H1 (cell line): ENCODE measurements at regions not wholly inside any gene's neighbourhood (a gene's known extent, or its start where the extent isn't known, plus 50 kb on each side); places are given as distances from the start of the nearest gene placed in this dataset.

Source experiments
- CTCF ChIA-PET: fragments of 300-600 bp; sonication (Branson Sonifier 250); formaldehyde crosslinking; loops from one replicate; lab custom pipeline; 2021; ENCODE audit not compliant: partially characterized antibody; lab: Charles Lee
- POLR2A ChIA-PET: fragments of 300-600 bp; sonication (Branson Sonifier 250); formaldehyde crosslinking; loops from one replicate; lab custom pipeline; 2021; ENCODE audit warnings: inconsistent platforms; ENCODE audit not compliant: partially characterized antibody; lab: Charles Lee
- DNase-seq, 2 experiments: peaks; one replicate each; pipeline versions ENCODE4 v3.0.0 to v3.0.0-alpha.2; 2010 to 2022; ENCODE audit warnings: low spot score in 2 of 2, low read depth in 1 of 2, mixed read lengths in 1 of 2
- FAIRE-seq: peaks from 2 replicates; lab custom pipeline; 2011; peaks lifted over from hg19 to GRCh38; lab: Jason Lieb, UNC
- H2AFZ ChIP-seq: 2 replicates; pipeline ENCODE4 v1.8.1; 2012; ENCODE audit warnings: low read length, inconsistent platforms
- H2AK5ac ChIP-seq: 2 replicates; pipeline ENCODE4 v1.6.1; 2013; ENCODE audit warnings: low read depth, low read length
- H2BK120ac ChIP-seq: replicated peaks from 2 replicates; pipeline ENCODE3; 2013; ENCODE audit warnings: low read depth, low read length, inconsistent platforms
- H2BK12ac ChIP-seq: 2 replicates; pipeline ENCODE4 v1.6.1; 2013; ENCODE audit warnings: low read depth, low read length
- H2BK15ac ChIP-seq: 2 replicates; pipeline ENCODE4 v1.6.1; 2013; ENCODE audit warnings: low read length
- H2BK20ac ChIP-seq: 2 replicates; pipeline ENCODE4 v1.6.1; 2013; ENCODE audit warnings: low read length
- H2BK5ac ChIP-seq: 2 replicates; pipeline ENCODE4 v1.6.1; 2013; ENCODE audit warnings: low read depth, low read length
- H3K14ac ChIP-seq: 2 replicates; pipeline ENCODE4 v1.6.1; 2013; ENCODE audit warnings: inconsistent platforms; ENCODE audit not compliant: insufficient read length
- H3K18ac ChIP-seq: 2 replicates; pipeline ENCODE4 v1.6.1; 2013; ENCODE audit warnings: low read length; ENCODE audit errors: extremely low read depth
- H3K23ac ChIP-seq: 2 replicates; pipeline ENCODE4 v1.6.1; 2013; ENCODE audit warnings: inconsistent platforms; ENCODE audit not compliant: insufficient read length
- H3K23me2 ChIP-seq: 2 replicates; pipeline ENCODE4 v1.6.1; 2013; ENCODE audit warnings: low read depth, low read length
- H3K27ac ChIP-seq: 2 replicates; pipeline ENCODE4 v1.6.1; 2011; ENCODE audit warnings: low read depth, low read length, inconsistent platforms
- H3K27me3 ChIP-seq, 4 experiments: replicated peaks in 1 of 4; 1 replicate in 1 of 4; 2 replicates in 3 of 4; pipeline versions ENCODE4 v1.6.1 to v1.8.1; 2011 to 2013; ENCODE audit warnings: low read length in 3 of 4, mild to moderate bottlenecking in 3 of 4, inconsistent platforms in 2 of 4, mixed read lengths in 2 of 4, moderate library complexity in 1 of 4; ENCODE audit not compliant: control insufficient read depth in 3 of 4, insufficient read depth in 3 of 4; ENCODE audit errors: extremely low read depth in 1 of 4
- H3K36me3 ChIP-seq, 4 experiments: 2 replicates each; pipeline versions ENCODE4 v1.6.1 to v1.8.1; 2011 to 2013; ENCODE audit warnings: mild to moderate bottlenecking in 4 of 4, low read length in 3 of 4, moderate library complexity in 2 of 4, control low read depth in 1 of 4, inconsistent platforms in 1 of 4; ENCODE audit not compliant: insufficient read depth in 4 of 4, control insufficient read depth in 2 of 4
- H3K4ac ChIP-seq: replicated peaks from 2 replicates; pipeline ENCODE3; 2013; ENCODE audit warnings: low read length, low read depth, mixed read lengths, inconsistent platforms; ENCODE audit not compliant: insufficient read length
- H3K4me1 ChIP-seq, 4 experiments: replicated peaks in 1 of 4; 1 replicate in 1 of 4; 2 replicates in 3 of 4; pipeline versions ENCODE4 v1.6.1 to v1.8.1; 2011 to 2013; ENCODE audit warnings: low read length in 3 of 4, inconsistent platforms in 2 of 4, mixed read lengths in 1 of 4; ENCODE audit not compliant: insufficient read depth in 4 of 4, control insufficient read depth in 3 of 4
- H3K4me2 ChIP-seq, 2 experiments: 2 replicates each; pipeline versions ENCODE4 v1.6.1 to v1.8.1; 2011 to 2013; ENCODE audit warnings: low read depth in 2 of 2, low read length in 2 of 2, control low read depth in 1 of 2, inconsistent platforms in 1 of 2, mild to moderate bottlenecking in 1 of 2; ENCODE audit not compliant: insufficient read depth in 1 of 2
- H3K4me3 ChIP-seq, 4 experiments: fragments of 200-600, 300-600 bp in 1 of 4; sonication (generic), shearing (Covaris generic), sonication (Bioruptor Twin) in 1 of 4; 2 replicates each; pipeline versions ENCODE4 v1.5.1 to v1.8.1; 2011 to 2016; ENCODE audit warnings: low read length in 4 of 4, low read depth in 3 of 4, control low read depth in 2 of 4, inconsistent platforms in 2 of 4, mild to moderate bottlenecking in 2 of 4, mixed read lengths in 1 of 4, moderate library complexity in 1 of 4; ENCODE audit not compliant: insufficient read depth in 2 of 4; ENCODE audit errors: extremely low read depth in 1 of 4
- H3K56ac ChIP-seq: replicated peaks from 2 replicates; pipeline ENCODE3; 2013; ENCODE audit warnings: low read depth, mild to moderate bottlenecking, mixed read lengths, low read length, inconsistent platforms; ENCODE audit not compliant: insufficient read length
- H3K79me1 ChIP-seq: 2 replicates; pipeline ENCODE4 v1.6.1; 2013; ENCODE audit warnings: low read depth, low read length, control low read depth
- H3K79me2 ChIP-seq, 2 experiments: 2 replicates each; pipeline versions ENCODE4 v1.6.1 to v1.8.1; 2012 to 2013; ENCODE audit warnings: low read length in 2 of 2, mild to moderate bottlenecking in 2 of 2, inconsistent platforms in 1 of 2; ENCODE audit not compliant: insufficient read depth in 2 of 2, control insufficient read depth in 1 of 2
- H3K9ac ChIP-seq, 4 experiments: replicated peaks in 1 of 4; 1 replicate in 1 of 4; 2 replicates in 3 of 4; pipeline versions ENCODE4 v1.6.1 to v1.8.1; 2011 to 2013; ENCODE audit warnings: low read depth in 3 of 4, low read length in 3 of 4, control low read depth in 2 of 4, mild to moderate bottlenecking in 2 of 4, moderate library complexity in 2 of 4, inconsistent platforms in 1 of 4; ENCODE audit errors: extremely low read depth in 1 of 4
- H3K9me3 ChIP-seq, 2 experiments: 2 replicates each; pipeline versions ENCODE4 v1.6.1 to v1.8.1; 2012 to 2013; ENCODE audit warnings: mild to moderate bottlenecking in 2 of 2, moderate library complexity in 2 of 2, control low read depth in 1 of 2, inconsistent platforms in 1 of 2, low read depth in 1 of 2, low read length in 1 of 2, mixed read lengths in 1 of 2; ENCODE audit not compliant: insufficient read depth in 2 of 2
- H4K20me1 ChIP-seq, 2 experiments: replicated peaks in 1 of 2; 2 replicates each; pipeline versions ENCODE3 to v1.8.1; 2011 to 2013; ENCODE audit warnings: inconsistent platforms in 2 of 2, low read length in 2 of 2, mild to moderate bottlenecking in 1 of 2; ENCODE audit not compliant: insufficient read depth in 2 of 2, control insufficient read depth in 1 of 2
- H4K5ac ChIP-seq: 2 replicates; pipeline ENCODE4 v1.6.1; 2013; ENCODE audit warnings: low read length, low read depth, mixed read lengths, inconsistent platforms; ENCODE audit not compliant: insufficient read length
- H4K8ac ChIP-seq: 2 replicates; pipeline ENCODE4 v1.8.0; 2013; ENCODE audit warnings: mild to moderate bottlenecking, moderate library complexity, low read length, inconsistent platforms; ENCODE audit not compliant: insufficient read depth; ENCODE audit errors: extremely low read depth
- H4K91ac ChIP-seq: replicated peaks from 2 replicates; pipeline ENCODE3; 2013; ENCODE audit warnings: low read length, mixed read lengths, inconsistent platforms; ENCODE audit not compliant: insufficient read length
- BCL11A ChIP-seq, 2 experiments: IDR thresholded peaks; one replicate each; pipeline ENCODE4 v1.6.1; 2011; ENCODE audit warnings: low read depth in 2 of 2, low read length in 2 of 2, mild to moderate bottlenecking in 2 of 2
- CBX8 ChIP-seq: fragments of 300-800, 300-1000 bp; sonication (generic); IDR thresholded peaks from 2 replicates; pipeline ENCODE4 v1.7.1; 2016; ENCODE audit warnings: low read depth, low read length, borderline replicate concordance
- CHD2 ChIP-seq: IDR thresholded peaks from 2 replicates; pipeline ENCODE4 v1.6.1; 2012; ENCODE audit warnings: low read length, improper control_type of control experiment
- EP300 ChIP-seq, 2 experiments: IDR thresholded peaks; 1 replicate in 1 of 2; 2 replicates in 1 of 2; pipeline ENCODE4 v1.6.1; 2011 to 2012; ENCODE audit warnings: low read depth in 2 of 2, low read length in 2 of 2, mild to moderate bottlenecking in 2 of 2, borderline replicate concordance in 1 of 2, inconsistent platforms in 1 of 2, moderate library complexity in 1 of 2
- FOSL1 ChIP-seq: IDR thresholded peaks from 2 replicates; pipeline ENCODE4 v1.6.1; 2011; ENCODE audit warnings: mild to moderate bottlenecking, low read depth, low read length, moderate library complexity; ENCODE audit not compliant: insufficient read depth
- NANOG ChIP-seq: IDR thresholded peaks from 2 replicates; pipeline ENCODE4 v1.6.1; 2011; ENCODE audit warnings: low read length, low read depth, mild to moderate bottlenecking, inconsistent platforms; ENCODE audit not compliant: insufficient read depth, poor library complexity, severe bottlenecking
- POLR2A ChIP-seq, 2 experiments: IDR thresholded peaks; 1 replicate in 1 of 2; 2 replicates in 1 of 2; pipeline ENCODE4 v1.6.1; 2011; ENCODE audit warnings: low read depth in 2 of 2, low read length in 2 of 2, mild to moderate bottlenecking in 2 of 2; ENCODE audit errors: control extremely low read depth in 1 of 2
- SIX5 ChIP-seq: IDR thresholded peaks from 2 replicates; pipeline ENCODE4 v1.6.1; 2011; ENCODE audit warnings: mild to moderate bottlenecking, low read depth, low read length
- TBP ChIP-seq: IDR thresholded peaks from 2 replicates; pipeline ENCODE4 v1.6.1; 2011; ENCODE audit warnings: low read depth, low read length, improper control_type of control experiment
- WGBS, 2 experiments: shearing (Covaris generic) in 1 of 2; methylation state at CpG; one replicate each; pipeline versions ENCODE4 v1.1.6 to v1.1.7; 2013 to 2015; ENCODE audit warnings: low lambda C conversion rate in 2 of 2, mixed read lengths in 2 of 2, inconsistent platforms in 1 of 2, low coverage in 1 of 2, missing lambda C conversion rate in 1 of 2; ENCODE audit not compliant: insufficient replicate concordance in 2 of 2, insufficient coverage in 1 of 2, insufficient read length in 1 of 2; ENCODE audit errors: extremely low coverage in 1 of 2, missing lambda C conversion rate in 1 of 2; 5-methylcytosine and 5-hydroxymethylcytosine counted together

DNA sequence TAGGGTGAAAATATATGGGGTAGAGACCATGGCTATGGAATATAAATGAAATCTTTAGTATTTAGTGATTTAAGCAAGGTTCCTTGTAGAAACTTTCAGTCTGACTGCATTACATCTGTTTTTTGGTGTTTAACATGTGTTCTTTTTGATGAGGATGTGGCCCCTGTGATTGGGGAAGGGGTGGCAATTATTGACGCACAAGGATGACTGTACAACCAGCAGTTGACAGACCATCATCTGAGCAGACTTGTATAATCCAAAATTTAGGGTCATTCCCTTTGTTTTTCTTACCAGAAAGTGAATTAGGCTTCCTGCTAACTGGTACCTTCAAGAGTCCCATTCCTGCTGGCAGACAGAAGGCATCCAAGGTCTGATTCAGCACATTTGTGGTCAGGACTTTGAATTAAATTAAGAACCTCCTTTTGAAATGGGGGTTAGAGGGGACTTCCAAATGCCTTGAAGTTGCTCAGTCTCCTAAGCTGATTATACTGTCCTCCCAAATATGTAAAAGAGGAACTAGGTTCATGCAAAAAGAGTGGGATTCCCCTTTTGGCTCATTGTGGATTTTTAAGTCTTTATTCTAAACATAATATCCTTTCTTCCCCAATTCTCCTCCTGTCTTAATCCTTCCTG, 112.4 kb upstream of the CXCL13 start:
- POLR2A ChIA-PET: no interaction called here
- Histone ChIP-seq H2BK5ac (no peak overlapping the region), H3K27me3 (no peaks in the 10 kb centered on the region), H4K91ac (no peak overlapping the region), H3K23me2 (no peaks in the 10 kb centered on the region), H3K79me1 (no peaks in the 10 kb centered on the region), H2AFZ (no peak overlapping the region), H3K4me3 (no peak overlapping the region), H3K36me3 (no peaks in the 10 kb centered on the region), H3K27ac (no peak overlapping the region), H4K20me1 (no peaks in the 10 kb centered on the region), H4K5ac (no peak overlapping the region), H3K4me1 (no peaks in the 10 kb centered on the region), H3K79me2 (no peaks in the 10 kb centered on the region), H3K18ac (no peak overlapping the region), H3K9ac (no peak overlapping the region), H3K14ac (no peak overlapping the region)
- 100% methylated on average over 1 of the region's 1 CpG; no CpG with 5 or more reads in 1 of the 2 experiments for WGBS, 2 experiments
- CTCF ChIA-PET: interaction anchor here (1.5 kb wide), 1 partner anchor 32 kb away, joined by 3 read pairs; no protein-coding TSS in a partner anchor
- no peak for DNase-seq
- FAIRE-seq: no peak
- TF ChIP-seq BCL11A (IDR thresholded peaks at IDR 0.05; ENCODE audit: low read depth in 2 of 2, low read length in 2 of 2) (no peak), TBP (no peak), NANOG (no peak), CHD2 (no peak), FOSL1 (no peak), EP300 (IDR thresholded peaks at IDR 0.05; ENCODE audit: borderline replicate concordance in 1 of 2, low read depth in 2 of 2, low read length in 2 of 2) (no peak), CBX8 (no peak), SIX5 (no peak), POLR2A (IDR thresholded peaks at IDR 0.05; ENCODE audit: control extremely low read depth in 1 of 2, low read depth in 2 of 2, low read length in 2 of 2) (no peak)
- TF ChIP-seq, all 59 proteins: peak for 0
- Histone ChIP-seq H4K8ac (no peak overlapping the region), H2BK12ac (no peak overlapping the region), H3K56ac (no peak overlapping the region), H2BK20ac (no peak overlapping the region), H2AK5ac (no peak overlapping the region), H2BK120ac (no peak overlapping the region), H3K4me2 (no peak overlapping the region), H3K4ac (no peak overlapping the region), H2BK15ac (no peak overlapping the region), H3K23ac (no peak overlapping the region), H3K9me3 (peaks cover 4 to 6% of the 10 kb centered on the region in 2 experiments; a peak in 2 of 4 replicates)
